Peyer's patch (tissue), 4 donors: ENCODE measurements at regions not wholly inside any gene's neighbourhood (a gene's known extent, or its start where the extent isn't known, plus 50 kb on each side); places are given as distances from the start of the nearest gene placed in this dataset.

Experiments used
- CTCF ChIP-seq, 6 experiments: fragments of 450-650 bp in 4 of 6; fragments of 200-600 bp in 2 of 6; sonication (generic) in 1 of 6; IDR thresholded peaks; one replicate each; pipeline ENCODE4 v1.5.1; 2017 to 2019; ENCODE audit warnings: antibody characterized with exemption in 6 of 6, mild to moderate bottlenecking in 3 of 6, moderate library complexity in 1 of 6
- POLR2A ChIP-seq, 2 donors: fragments of 450-650 bp; IDR thresholded peaks; one replicate each; pipeline ENCODE4 v1.5.1; 2017; ENCODE audit warnings: antibody characterized with exemption in 2 of 2, mild to moderate bottlenecking in 2 of 2, moderate library complexity in 2 of 2

GRCh38 chr12:9380650-9381049, 172.5 kb upstream of the PZP start:
- TF ChIP-seq CTCF (IDR thresholded peaks at IDR 0.05), result no peak
- no peak for TF ChIP-seq POLR2A (IDR thresholded peaks at IDR 0.05)
